Hippocampal formation (tissue), 2 donors: ENCODE measurements at regions not wholly inside any gene's neighbourhood (a gene's known extent, or its start where the extent isn't known, plus 50 kb on each side); places are given as distances from the start of the nearest gene placed in this dataset.

Experiments
- DNase-seq, 2 donors: peaks; one replicate each; lab custom pipeline; 2025; lab: John Stamatoyannopoulos, UW

DNA sequence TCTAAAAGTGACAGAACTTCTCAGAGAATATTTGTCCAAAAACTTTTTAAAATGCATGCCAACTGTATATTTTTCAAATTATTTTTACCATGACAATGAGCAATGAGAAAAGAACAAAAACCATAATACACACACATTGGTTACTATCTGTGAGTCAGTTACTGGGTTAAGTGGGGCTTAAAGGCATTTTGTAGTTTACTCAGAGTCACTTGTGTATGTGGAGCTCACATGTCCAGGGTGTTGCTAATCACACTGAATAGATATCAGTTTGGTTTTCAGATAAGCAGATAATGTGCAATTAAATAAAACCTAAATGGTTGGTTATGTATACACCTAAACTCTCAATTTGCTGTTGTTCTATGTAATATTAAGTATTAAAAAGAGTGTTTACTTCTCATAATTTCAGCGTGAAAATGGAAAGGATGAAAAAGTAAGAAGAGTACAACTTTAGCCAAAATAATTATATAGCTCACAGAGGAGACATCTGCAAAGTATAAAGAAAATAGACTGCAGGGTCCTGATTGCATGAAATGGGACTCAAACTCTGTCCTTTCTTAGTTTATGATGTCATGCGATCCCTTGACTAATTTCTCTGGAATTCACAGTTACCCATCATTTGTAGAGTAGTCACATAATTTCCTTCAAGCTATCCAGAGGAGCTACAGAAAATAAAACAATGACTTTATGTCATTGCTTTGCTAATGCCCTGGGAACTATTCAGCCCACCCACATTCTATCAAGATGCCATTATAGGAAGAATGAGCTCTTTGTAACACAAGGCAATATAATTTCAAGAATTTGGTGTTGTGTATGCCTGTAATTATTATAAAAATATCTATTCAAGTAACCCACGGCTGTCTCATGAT lies 388.0 kb upstream of the ZNF608 start:
- DNase-seq = no peak

GRCh38 chr5:125137535-125137934 lies 391.1 kb upstream of the ZNF608 start:
- DNase-seq = no peak

DNA sequence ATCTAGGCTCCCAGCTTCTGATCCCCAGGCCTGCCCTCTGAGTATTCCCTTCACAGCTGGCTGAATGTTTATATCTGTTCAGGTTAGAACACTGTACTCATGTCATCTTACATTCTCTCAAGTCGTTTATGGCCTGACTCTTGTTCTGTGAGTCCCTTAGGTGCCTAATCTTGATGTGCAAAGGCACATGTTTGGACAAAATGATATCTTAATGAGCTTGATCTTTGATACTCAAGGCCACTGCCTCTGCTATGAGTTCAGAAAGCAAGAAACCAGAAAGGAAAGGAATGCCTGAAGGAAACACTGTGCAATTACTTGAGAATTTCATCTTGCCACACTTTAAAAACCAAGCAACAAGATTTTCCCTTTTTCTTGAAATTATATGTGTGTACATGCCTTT lies 391.8 kb upstream of the ZNF608 start:
- DNase-seq = no peak

DNA sequence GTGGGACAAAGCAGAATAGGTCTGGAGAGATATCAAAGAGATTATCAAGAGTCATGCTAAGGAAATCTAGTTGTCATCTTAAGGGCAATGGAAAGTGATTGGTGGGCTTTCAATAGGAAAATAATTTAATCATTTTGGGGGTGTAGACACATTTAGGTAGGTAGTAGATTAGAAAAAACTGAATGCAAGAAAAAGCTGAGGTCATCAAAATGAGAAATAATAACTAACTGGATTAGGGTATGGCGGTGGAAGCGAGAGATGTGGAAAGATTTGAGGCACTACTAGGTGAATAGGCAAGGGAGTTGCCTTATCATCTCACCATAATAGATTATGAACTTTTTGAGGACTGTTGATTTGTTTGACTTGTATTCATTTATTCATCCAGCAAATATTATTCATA lies 393.2 kb upstream of the ZNF608 start:
- no peak for DNase-seq

- no peak for DNase-seq
Measured at GRCh38 chr5:125140220-125140619, 393.8 kb upstream of the ZNF608 start.

DNA sequence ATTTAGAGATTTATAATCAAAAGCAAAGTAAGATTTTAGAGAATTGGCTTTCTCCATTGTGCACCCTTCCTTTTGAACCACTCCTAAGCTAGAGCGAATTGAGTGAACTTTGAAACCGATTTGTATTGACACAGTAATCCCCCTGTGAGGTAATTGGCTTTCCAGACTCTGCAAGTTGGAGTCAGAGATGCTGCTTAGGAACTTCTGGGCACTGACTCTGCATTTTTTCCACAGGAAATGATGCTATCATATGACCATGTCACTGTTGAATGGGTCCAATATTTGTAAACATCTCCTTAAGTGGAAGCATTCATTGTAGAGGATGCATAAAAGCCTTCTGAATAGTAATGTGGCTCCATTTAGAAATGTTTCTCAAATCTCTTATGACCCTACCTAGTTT lies 394.4 kb upstream of the ZNF608 start:
- peak in 1 of 2 donors; percentile 22 for DNase-seq

GRCh38 chr5:125142458-125142857 lies 396.0 kb upstream of the ZNF608 start:
- no peak for DNase-seq

- DNase-seq = no peak
Measured at GRCh38 chr5:125143011-125143410, 396.6 kb upstream of the ZNF608 start.

- DNase-seq = no peak
Measured at GRCh38 chr5:125148076-125148475, 401.6 kb upstream of the ZNF608 start.

DNA sequence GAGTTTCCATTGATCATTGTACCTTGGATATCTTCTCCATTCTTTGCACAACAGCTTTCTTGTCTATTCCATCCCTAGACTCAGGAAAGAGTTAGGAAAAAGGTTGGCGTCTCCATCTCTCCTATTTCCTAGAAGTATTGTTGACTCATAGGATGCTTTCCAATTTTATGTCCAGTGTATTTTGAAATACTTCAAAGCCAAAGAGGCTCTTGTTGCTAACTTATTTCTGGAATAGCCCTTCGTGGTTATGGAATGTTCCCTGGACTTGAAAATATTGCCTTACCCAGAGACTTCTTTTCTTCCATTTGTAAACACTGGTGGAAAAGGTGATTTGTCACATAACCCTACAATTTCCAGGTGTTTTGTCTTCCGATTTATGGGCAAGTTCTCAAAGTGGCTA lies 402.3 kb upstream of the ZNF608 start:
- no peak for DNase-seq

DNA sequence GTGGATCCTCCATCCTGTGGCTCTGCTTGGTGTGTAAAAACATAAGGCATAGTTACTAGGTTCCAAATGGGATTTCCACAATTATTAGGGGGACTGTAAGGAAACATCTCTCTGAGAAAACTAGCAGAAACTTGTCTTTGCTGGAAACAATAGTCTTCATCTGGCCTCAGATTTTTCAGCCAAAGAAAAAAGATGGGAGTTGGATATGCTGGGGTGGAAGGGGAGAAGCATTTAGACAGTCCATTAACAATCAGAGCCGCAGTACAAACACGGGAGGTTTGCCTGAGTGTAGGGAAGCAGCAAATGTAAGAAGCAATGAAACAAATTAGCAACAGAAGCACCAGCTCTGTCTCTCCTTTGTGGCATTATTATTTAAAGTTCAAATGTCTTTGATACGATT lies 402.7 kb upstream of the ZNF608 start:
- no peak for DNase-seq

DNA sequence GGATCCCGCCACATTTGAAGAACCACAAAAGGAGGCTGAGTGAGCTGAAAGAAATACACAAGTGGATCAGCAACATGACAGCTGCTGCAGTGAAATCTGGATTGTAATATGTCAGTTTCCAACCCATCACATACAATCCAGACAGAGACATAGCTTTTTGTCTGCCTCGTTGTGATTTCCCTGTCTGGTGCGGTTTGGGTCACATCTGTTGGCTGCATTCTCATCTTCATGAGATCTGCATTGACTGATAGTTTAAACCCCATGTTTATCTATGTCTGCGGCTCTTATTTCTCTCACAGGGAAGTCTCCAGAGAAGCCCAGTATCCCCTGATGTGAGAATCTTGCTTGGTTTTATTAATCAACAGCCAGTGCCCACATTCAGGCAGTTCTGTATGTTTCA lies 403.1 kb upstream of the ZNF608 start:
- no peak for DNase-seq

- no peak for DNase-seq
Measured at GRCh38 chr5:125150041-125150669, 403.7 kb upstream of the ZNF608 start.

DNA sequence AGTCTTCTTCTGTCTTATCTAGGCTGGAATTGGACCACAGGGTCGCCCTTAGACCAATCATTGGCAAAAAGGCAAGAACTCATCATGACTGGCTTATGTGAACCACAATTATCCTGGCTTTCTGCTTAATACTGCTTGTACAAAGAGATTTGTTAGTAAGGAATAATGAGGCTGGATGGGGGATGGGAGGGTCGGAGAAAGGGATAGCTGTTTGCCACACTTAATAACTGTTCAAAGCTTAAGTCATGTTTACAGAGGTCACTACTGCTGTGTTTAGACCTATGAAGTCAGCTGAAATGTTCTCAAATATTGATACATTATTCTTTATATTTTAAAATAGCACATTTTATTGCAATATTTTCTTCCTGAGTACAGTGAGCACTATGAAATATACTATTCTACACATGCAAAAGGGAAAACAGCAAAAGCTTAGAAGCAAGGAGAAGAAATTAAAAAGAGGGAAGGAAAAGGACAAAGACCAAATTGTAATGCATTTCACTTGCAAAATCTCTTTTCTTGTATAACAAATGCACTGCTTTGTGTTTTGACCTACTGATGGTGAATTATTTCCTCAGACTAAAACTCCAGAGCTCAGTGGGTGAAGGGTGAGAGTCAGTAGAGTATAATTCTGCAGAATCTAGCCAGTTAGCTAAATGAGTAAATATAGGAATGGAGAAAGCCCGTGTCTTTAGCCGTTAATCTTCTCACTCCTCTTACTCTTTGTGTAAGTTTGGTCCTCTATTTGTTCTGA lies 404.9 kb upstream of the ZNF608 start:
- peak in 1 of 2 donors; percentile 47 for DNase-seq

DNA sequence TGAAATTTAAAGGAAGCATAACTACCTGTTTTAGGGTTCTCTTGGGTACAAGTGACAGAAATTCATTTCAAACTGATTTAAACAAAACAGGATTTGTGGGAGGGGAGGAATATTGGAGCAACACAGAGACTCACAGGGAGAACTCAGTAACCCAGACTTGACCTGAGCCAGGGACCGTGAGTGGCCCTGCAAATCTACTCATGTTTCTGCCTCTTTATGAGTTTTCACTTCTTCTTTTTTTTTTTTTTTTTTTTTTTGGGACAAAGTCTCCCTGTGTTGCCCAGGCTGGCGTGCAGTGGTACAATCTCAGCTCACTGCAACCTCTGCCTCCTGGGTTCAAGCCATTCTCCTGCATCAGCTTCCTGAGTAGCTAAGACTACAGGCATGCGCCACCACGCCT lies 405.6 kb upstream of the ZNF608 start:
- DNase-seq = no peak

DNA sequence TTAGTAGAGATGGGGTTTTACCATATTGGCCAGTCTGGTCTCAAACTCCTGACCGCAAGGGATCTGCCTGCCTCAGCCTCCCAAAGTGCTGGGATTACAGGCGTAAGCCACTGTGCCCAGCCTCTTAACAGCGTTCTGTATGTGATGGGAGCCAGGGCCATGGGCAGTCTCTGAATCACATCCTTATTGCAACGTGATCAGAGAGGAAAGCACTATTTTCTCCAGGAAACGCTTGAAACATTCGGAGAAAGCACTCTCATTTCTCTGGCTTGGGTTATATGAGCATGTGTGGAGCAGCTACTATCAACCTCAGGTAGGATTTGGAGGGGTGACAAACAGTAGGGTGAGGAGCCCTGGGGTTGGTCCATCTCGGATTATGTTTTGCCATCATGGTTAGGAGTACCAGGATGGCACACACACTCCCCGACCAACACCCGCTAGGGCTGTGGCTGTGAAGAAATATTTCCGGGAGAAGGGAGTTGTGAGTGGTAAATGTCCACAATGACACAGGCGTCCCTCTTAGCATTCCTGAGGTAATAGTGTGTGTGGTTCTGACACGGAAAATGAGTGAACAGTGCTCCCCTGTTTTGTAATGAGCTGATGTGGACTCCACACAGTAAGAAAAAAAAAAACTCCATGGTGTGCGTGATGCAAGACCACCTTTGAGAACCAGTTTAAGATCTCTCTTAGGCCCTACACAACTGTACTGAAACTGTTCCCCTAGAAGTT lies 406.2 kb upstream of the ZNF608 start:
- DNase-seq = no peak

DNA sequence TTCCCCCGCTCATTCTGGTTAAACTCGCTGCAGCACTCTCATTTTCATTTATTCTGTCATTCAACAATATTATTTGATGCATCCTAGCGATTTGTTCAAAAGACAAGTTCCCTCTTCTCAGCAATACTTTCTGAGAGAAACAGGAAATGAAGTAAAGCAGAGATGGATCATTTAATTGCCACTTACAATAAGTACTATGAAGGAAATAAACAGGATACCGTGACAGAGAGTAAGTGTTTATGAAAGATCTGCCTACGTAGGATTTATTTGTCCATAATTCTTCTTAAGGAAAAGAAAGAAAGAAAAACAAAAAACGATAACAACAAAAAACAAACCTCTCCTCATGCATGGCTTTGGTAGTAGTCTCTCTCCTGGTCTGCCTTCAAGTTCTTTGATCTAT lies 406.8 kb upstream of the ZNF608 start:
- no peak for DNase-seq

DNA sequence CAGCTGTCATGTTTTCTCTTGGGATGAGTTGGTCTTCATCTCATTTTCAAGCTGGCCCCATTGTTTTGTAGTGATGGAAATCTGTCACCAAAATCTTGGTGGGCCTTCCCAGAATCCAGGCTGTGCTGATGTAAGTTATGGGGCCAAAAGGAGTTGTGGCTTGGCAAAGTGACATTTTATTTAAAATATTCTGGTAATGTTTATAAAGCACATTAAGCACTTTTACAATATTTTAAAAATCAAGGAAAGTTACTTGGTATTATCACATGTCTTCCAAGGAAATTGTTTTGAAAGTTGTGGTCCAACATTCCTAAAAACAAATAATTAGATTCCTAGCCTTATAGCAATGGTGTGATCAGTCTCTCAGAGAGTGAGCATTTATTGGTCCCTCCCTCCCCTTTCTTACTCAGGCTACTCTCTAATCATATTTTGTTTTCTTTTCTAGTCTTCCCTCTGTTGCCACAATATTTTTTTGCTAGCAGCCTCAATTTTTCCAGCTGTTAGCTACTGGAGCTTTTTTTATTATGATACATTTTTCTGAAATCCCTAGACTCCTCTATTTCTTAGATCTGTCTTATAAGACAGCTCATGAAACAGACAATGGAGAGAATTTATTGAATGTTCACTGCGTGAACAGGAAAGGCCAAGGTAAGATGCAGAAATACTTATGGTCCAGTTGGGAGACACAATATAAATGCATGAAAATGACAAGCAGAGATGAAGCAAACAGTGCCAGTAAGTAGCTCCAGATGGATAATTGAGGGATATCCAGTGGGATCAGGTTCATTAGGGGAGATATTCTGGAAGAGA lies 408.1 kb upstream of the ZNF608 start:
- DNase-seq = no peak

DNA sequence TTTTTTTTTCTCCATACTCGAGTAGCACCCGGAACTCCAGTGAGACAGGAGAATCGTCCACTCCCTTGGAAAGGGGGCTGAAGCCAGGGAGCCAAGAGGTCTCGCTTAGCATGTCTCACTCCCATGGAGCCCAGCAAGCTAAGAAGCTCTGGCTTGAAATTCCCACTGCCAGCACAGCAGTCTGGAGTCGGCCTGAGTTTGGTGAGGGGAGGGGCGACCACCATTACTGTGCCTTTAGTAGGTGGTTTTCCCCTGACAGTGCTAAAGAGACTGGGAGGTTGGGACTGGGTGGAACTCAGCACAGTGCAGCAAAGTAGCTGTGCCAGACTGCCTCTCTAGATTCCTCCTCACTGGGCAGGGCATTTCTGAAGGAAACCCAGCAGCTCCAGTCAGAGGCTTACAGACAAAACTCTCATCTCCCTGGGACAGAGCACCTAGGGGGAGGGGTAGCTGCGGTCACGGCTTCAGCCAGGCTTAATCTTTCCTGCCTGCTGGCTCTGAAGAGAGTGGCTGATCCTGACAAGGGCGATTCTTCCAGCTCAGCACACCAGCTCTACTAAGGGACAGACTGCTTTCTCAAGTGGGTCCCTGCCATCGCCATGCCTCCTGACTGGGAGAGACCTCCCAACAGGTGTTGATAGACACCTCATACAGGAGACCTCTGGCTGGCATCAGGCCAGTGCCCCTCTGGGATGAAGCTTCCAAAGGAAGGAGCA lies 414.5 kb upstream of the ZNF608 start:
- DNase-seq = no peak

GRCh38 chr5:125162714-125163113 lies 416.3 kb upstream of the ZNF608 start:
- no peak for DNase-seq

DNA sequence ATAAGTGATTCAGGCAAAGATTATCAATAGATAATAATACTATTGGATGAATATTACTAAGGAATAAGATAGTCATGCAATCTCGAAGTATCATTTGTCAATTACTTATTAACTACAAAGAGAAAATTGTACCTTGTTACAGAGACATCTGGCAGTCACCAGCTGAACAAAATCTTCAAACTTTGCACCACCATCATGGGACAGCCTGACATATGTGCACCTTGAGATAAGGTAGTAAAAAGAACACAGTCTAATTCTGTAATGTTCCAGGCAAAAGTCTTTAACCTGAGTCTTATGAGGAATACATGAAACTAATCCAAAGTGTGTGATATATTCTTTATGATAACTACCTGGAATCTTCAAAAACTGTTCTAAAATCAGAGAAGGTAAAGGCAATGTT lies 423.0 kb upstream of the ZNF608 start:
- no peak for DNase-seq
